IMR-90 (cell line): ENCODE measurements at regions not wholly inside any gene's neighbourhood (a gene's known extent, or its start where the extent isn't known, plus 50 kb on each side); places are given as distances from the start of the nearest gene placed in this dataset.

ENCODE experiments used
- ATAC-seq: fragments of 200-7000 bp; cut with Tn5 transposase; 2 replicates; pipeline ENCODE4 v1.9.1; 2020; ENCODE audit warnings: low read depth, mild to moderate bottlenecking, moderate library complexity
- BruUV-seq: library from RNA; stranded (reverse); fragments of 400-500 nt; replicated peaks from 2 replicates; lab custom pipeline; 2021; lab: Mats Ljungman, UMichigan
- CTCF ChIA-PET: fragments of 300-600 bp; formaldehyde crosslinking; extraction: SDS; loops from one replicate; lab custom pipeline; 2021; ENCODE audit warnings: antibody characterized with exemption; lab: Yijun Ruan, JAX
- POLR2A ChIA-PET: fragments of 300-600 bp; sonication (Branson Sonifier 250); formaldehyde crosslinking; loops from one replicate; lab custom pipeline; 2022; ENCODE audit warnings: antibody characterized with exemption; ENCODE audit not compliant: unreplicated experiment; lab: Charles Lee
- DNase-seq: peaks from one replicate; pipeline ENCODE4 v3.0.0; 2013
- H2AFZ ChIP-seq: replicated peaks from 2 replicates; pipeline ENCODE3; 2013; ENCODE audit warnings: low read length, mild to moderate bottlenecking; ENCODE audit not compliant: poor library complexity
- H2AK5ac ChIP-seq: 2 replicates; pipeline ENCODE4 v1.6.1; 2013; ENCODE audit warnings: low read depth, low read length, inconsistent platforms
- H2AK9ac ChIP-seq: replicated peaks from 2 replicates; pipeline ENCODE3; 2013; ENCODE audit warnings: mild to moderate bottlenecking, low read depth, low read length, moderate library complexity; ENCODE audit not compliant: poor library complexity
- H2BK120ac ChIP-seq: 2 replicates; pipeline ENCODE4 v1.6.1; 2013; ENCODE audit warnings: low read depth, low read length, inconsistent platforms
- H2BK15ac ChIP-seq: 3 replicates; pipeline ENCODE4 v1.6.1; 2013; ENCODE audit warnings: low read depth, low read length, inconsistent platforms
- H2BK20ac ChIP-seq: 2 replicates; pipeline ENCODE4 v1.6.1; 2013; ENCODE audit warnings: low read depth, mild to moderate bottlenecking, inconsistent platforms, low read length, moderate library complexity
- H2BK5ac ChIP-seq: 2 replicates; pipeline ENCODE4 v1.6.1; 2013; ENCODE audit warnings: mild to moderate bottlenecking, low read depth, low read length, inconsistent platforms; ENCODE audit not compliant: poor library complexity, severe bottlenecking
- H3K14ac ChIP-seq: replicated peaks from 2 replicates; pipeline ENCODE4 v1.6.1; 2013; ENCODE audit warnings: low read depth, low read length, inconsistent platforms
- H3K18ac ChIP-seq: 2 replicates; pipeline ENCODE4 v1.6.1; 2013; ENCODE audit warnings: low read depth, low read length, control low read depth
- H3K23ac ChIP-seq: 2 replicates; pipeline ENCODE4 v1.6.1; 2013; ENCODE audit warnings: low read depth, low read length, inconsistent platforms
- H3K27ac ChIP-seq: 2 replicates; pipeline ENCODE4 v1.5.1; 2013; ENCODE audit warnings: mild to moderate bottlenecking, control low read depth, low read length; ENCODE audit not compliant: insufficient read depth
- H3K27me3 ChIP-seq: 2 replicates; pipeline ENCODE4 v1.6.1; 2013; ENCODE audit warnings: low read length; ENCODE audit not compliant: control insufficient read depth, insufficient read depth
- H3K36me3 ChIP-seq: 2 replicates; pipeline ENCODE4 v1.6.1; 2013; ENCODE audit warnings: low read length, mixed read lengths; ENCODE audit not compliant: control insufficient read depth, insufficient read depth
- H3K4ac ChIP-seq: 2 replicates; pipeline ENCODE4 v1.6.1; 2013; ENCODE audit warnings: low read depth, low read length, inconsistent platforms
- H3K4me1 ChIP-seq: 2 replicates; pipeline ENCODE4 v1.6.1; 2013; ENCODE audit warnings: low read length, mixed read lengths; ENCODE audit not compliant: control insufficient read depth, insufficient read depth
- H3K4me2 ChIP-seq: 2 replicates; pipeline ENCODE4 v1.6.1; 2013; ENCODE audit warnings: low read depth, mild to moderate bottlenecking, control low read depth, low read length, moderate library complexity
- H3K4me3 ChIP-seq: 2 replicates; pipeline ENCODE4 v1.5.1; 2013; ENCODE audit warnings: low read depth, mild to moderate bottlenecking, control low read depth, low read length, moderate library complexity; ENCODE audit not compliant: insufficient read depth
- H3K56ac ChIP-seq: 2 replicates; pipeline ENCODE4 v1.6.1; 2013; ENCODE audit warnings: low read length, inconsistent platforms; ENCODE audit not compliant: insufficient read depth; ENCODE audit errors: extremely low read depth
- H3K79me1 ChIP-seq, 2 experiments: 2 replicates each; pipeline ENCODE4 v1.6.1; 2013; ENCODE audit warnings: low read length in 2 of 2, inconsistent platforms in 1 of 2, low read depth in 1 of 2
- H3K9ac ChIP-seq: 2 replicates; pipeline ENCODE4 v1.6.1; 2013; ENCODE audit warnings: low read depth, low read length, control low read depth
- H3K9me1 ChIP-seq: 2 replicates; pipeline ENCODE4 v1.6.1; 2013; ENCODE audit warnings: low read length, inconsistent platforms; ENCODE audit not compliant: insufficient read depth
- H3K9me3 ChIP-seq: 2 replicates; pipeline ENCODE4 v1.6.1; 2013; ENCODE audit warnings: low read length; ENCODE audit not compliant: control insufficient read depth, insufficient read depth
- H4K20me1 ChIP-seq: 2 replicates; pipeline ENCODE4 v1.6.1; 2013; ENCODE audit warnings: low read length, inconsistent platforms; ENCODE audit not compliant: insufficient read depth
- H4K5ac ChIP-seq: 2 replicates; pipeline ENCODE4 v1.6.1; 2013; ENCODE audit warnings: mild to moderate bottlenecking, low read depth, low read length, control low read depth
- H4K8ac ChIP-seq, 2 experiments: 2 replicates each; pipeline ENCODE4 v1.6.1; 2013; ENCODE audit warnings: low read depth in 2 of 2, low read length in 2 of 2, control low read depth in 1 of 2, inconsistent platforms in 1 of 2
- H4K91ac ChIP-seq: 2 replicates; pipeline ENCODE4 v1.6.1; 2013; ENCODE audit warnings: low read depth, low read length, inconsistent platforms; ENCODE audit not compliant: insufficient read depth
- BHLHE40 ChIP-seq: fragments of 150-350 bp; IDR thresholded peaks from 2 replicates; pipeline ENCODE4 v1.6.1; 2016; ENCODE audit warnings: mild to moderate bottlenecking, low read depth, low read length
- CEBPB ChIP-seq: IDR thresholded peaks from 2 replicates; pipeline ENCODE4 v1.6.1; 2012; ENCODE audit warnings: low read depth, low read length, improper control_type of control experiment
- CHD1 ChIP-seq: IDR thresholded peaks from 2 replicates; pipeline ENCODE4 v1.6.1; 2012; ENCODE audit warnings: low read depth, low read length, improper control_type of control experiment
- FOS ChIP-seq: fragments of 150-350 bp; IDR thresholded peaks from 2 replicates; pipeline ENCODE4 v1.6.1; 2016; ENCODE audit warnings: low read depth, low read length
- RAD21 ChIP-seq: IDR thresholded peaks from 2 replicates; pipeline ENCODE4 v1.6.1; 2012; ENCODE audit warnings: low read length, improper control_type of control experiment
- RCOR1 ChIP-seq: IDR thresholded peaks from 2 replicates; pipeline ENCODE4 v1.6.1; 2012; ENCODE audit warnings: mild to moderate bottlenecking, low read length, improper control_type of control experiment; ENCODE audit not compliant: insufficient replicate concordance
- SMC3 ChIP-seq: fragments of 150-350 bp; IDR thresholded peaks from 2 replicates; pipeline ENCODE4 v1.6.1; 2016; ENCODE audit warnings: low read depth, mild to moderate bottlenecking, antibody characterized with exemption, low read length, moderate library complexity
- WGBS, 2 experiments: methylation state at CpG; one replicate each; pipeline versions ENCODE4 v1.1.5 to v1.1.7; 2013; ENCODE audit warnings: missing lambda C conversion rate in 2 of 2; ENCODE audit not compliant: insufficient read length in 1 of 2; ENCODE audit errors: extremely low coverage in 2 of 2; 5-methylcytosine and 5-hydroxymethylcytosine counted together
- dilution Hi-C: fragments of 300-500 bp; cut with HindIII; formaldehyde crosslinking; loops from one replicate; pipeline ENCODE4 v1.14.3; 2018; ENCODE audit warnings: low sequenced_read_pairs; ENCODE audit not compliant: unreplicated experiment
- in situ Hi-C: fragments of 300-500 bp; cut with MboI; formaldehyde crosslinking; loops from 3 replicates; pipeline ENCODE4 v1.14.3; 2019; ENCODE audit warnings: low sequenced_read_pairs, inconsistent platforms, mixed read lengths
- intact Hi-C: fragments of 100-400 bp; cut with micrococcal nuclease; formaldehyde crosslinking; loops from 2 replicates; pipeline ENCODE4 v1.10.0; 2022
- TF ChIP-seq, protein P1 (sequence below): conservative IDR thresholded peaks from 2 replicates; pipeline ENCODE4 v1.5.1; 2012; ENCODE audit warnings: mild to moderate bottlenecking, low read depth, low read length, improper control_type of control experiment

DNA sequence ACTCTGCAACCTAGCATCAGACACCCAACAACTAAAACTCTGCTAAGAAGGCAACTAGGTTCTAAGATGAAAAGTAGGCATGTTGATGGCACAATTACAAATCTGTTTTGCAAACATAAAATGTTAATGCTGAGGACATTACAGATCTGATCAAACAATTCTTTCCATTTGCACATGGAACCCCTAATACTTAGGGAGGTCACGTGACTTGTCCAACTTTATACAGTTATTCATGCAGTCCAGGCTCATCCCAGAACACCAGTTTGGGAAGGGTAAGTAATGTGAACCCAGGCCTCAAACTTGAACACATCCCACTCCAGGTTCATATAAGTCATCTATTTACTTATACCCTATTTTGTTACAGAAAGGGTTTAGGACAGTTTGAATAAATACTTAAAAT, 247.2 kb downstream of the HACE1 start:
- Histone ChIP-seq H3K27me3 (no peaks in the 10 kb centered on the region; the same call in 1 of the 2 replicates), H3K9me3 (no peaks in the 10 kb centered on the region), H3K4me1 (no peaks in the 10 kb centered on the region), H3K18ac (no peak overlapping the region), H4K91ac (no peak overlapping the region), H3K27ac (no peak overlapping the region), H3K79me1 (no peaks in the 10 kb centered on the region), H3K4me2 (no peak overlapping the region), H2AFZ (no peak overlapping the region), H3K36me3 (no peaks in the 10 kb centered on the region), H3K9ac (no peak overlapping the region), H2AK9ac (no peak overlapping the region), H2BK120ac (no peak overlapping the region), H3K4me3 (no peak overlapping the region), H2BK5ac (no peak overlapping the region), H4K5ac (no peak overlapping the region), H3K23ac (no peak overlapping the region), H4K8ac (no peak overlapping the region), H3K14ac (no peak overlapping the region), H2AK5ac (no peak overlapping the region), H3K56ac (no peak overlapping the region), H2BK15ac (no peak overlapping the region), H3K9me1 (no peaks in the 10 kb centered on the region), H4K20me1 (no peaks in the 10 kb centered on the region), H3K4ac (no peak overlapping the region), H2BK20ac (no peak overlapping the region)
- no CpG with 5 or more reads among the region's 1 CpG for WGBS, 2 experiments
- DNase-seq (no peak), ATAC-seq (no peak)
- TF ChIP-seq SMC3, result no peak
- no peak for TF ChIP-seq RCOR1
- TF ChIP-seq FOS, result no peak
- no peak for TF ChIP-seq RAD21
- no peak for TF ChIP-seq CHD1
- TF ChIP-seq, protein P1, sequence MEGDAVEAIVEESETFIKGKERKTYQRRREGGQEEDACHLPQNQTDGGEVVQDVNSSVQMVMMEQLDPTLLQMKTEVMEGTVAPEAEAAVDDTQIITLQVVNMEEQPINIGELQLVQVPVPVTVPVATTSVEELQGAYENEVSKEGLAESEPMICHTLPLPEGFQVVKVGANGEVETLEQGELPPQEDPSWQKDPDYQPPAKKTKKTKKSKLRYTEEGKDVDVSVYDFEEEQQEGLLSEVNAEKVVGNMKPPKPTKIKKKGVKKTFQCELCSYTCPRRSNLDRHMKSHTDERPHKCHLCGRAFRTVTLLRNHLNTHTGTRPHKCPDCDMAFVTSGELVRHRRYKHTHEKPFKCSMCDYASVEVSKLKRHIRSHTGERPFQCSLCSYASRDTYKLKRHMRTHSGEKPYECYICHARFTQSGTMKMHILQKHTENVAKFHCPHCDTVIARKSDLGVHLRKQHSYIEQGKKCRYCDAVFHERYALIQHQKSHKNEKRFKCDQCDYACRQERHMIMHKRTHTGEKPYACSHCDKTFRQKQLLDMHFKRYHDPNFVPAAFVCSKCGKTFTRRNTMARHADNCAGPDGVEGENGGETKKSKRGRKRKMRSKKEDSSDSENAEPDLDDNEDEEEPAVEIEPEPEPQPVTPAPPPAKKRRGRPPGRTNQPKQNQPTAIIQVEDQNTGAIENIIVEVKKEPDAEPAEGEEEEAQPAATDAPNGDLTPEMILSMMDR, result no peak
- no peak for TF ChIP-seq CEBPB
- no peak for TF ChIP-seq BHLHE40
- BruUV-seq, result no TSS peak
- ChIA-PET CTCF (interaction anchor here (0.6 kb wide), 1 partner anchor 65 kb away, joined by 3 read pairs; no protein-coding TSS in a partner anchor), POLR2A (no interaction called here)
- in situ Hi-C loops, result no loop called here
- dilution Hi-C loops, result no loop called here
- intact Hi-C loops, result no loop called here
